HL-60 (cell line): ENCODE measurements at regions not wholly inside any gene's neighbourhood (a gene's known extent, or its start where the extent isn't known, plus 50 kb on each side); places are given as distances from the start of the nearest gene placed in this dataset.

Experiments used
- DNase-seq, 2 experiments: peaks; one replicate each; pipeline ENCODE4 v3.0.0-alpha.2; 2010 to 2020; ENCODE audit warnings: low read depth in 1 of 2, low spot score in 1 of 2
- H3K27ac ChIP-seq: fragments of 250-450 bp; sonication (Bioruptor Pico); replicated peaks from 2 replicates; pipeline ENCODE4 v1.5.1; 2020; ENCODE audit warnings: mild to moderate bottlenecking, moderate library complexity
- H3K27me3 ChIP-seq: fragments of 250-450 bp; sonication (Bioruptor Pico); 2 replicates; pipeline ENCODE4 v1.5.1; 2021; ENCODE audit warnings: mild to moderate bottlenecking, moderate library complexity; ENCODE audit not compliant: insufficient read depth, poor library complexity, severe bottlenecking
- H3K4me3 ChIP-seq: replicated peaks from 2 replicates; pipeline ENCODE4 v1.5.1; 2011; ENCODE audit warnings: mild to moderate bottlenecking, control low read depth, low read length; ENCODE audit not compliant: insufficient read depth
- CTCF ChIP-seq: IDR thresholded peaks from one replicate; pipeline ENCODE4 v1.5.1; 2011; ENCODE audit warnings: low read length, control low read depth, inconsistent platforms; ENCODE audit not compliant: insufficient read depth
- GABPA ChIP-seq: IDR thresholded peaks from 2 replicates; pipeline ENCODE4 v1.6.1; 2012; ENCODE audit warnings: low read depth
- POLR2AphosphoS5 ChIP-seq: IDR thresholded peaks from 2 replicates; pipeline ENCODE4 v1.6.1; 2012; ENCODE audit warnings: low read depth
- SPI1 ChIP-seq: IDR thresholded peaks from 2 replicates; pipeline ENCODE4 v1.6.1; 2012; ENCODE audit warnings: low read depth, mild to moderate bottlenecking, borderline replicate concordance
- TF ChIP-seq, protein P1 (sequence below): IDR thresholded peaks from 2 replicates; pipeline ENCODE4 v1.6.1; 2012; ENCODE audit warnings: low read depth; ENCODE audit not compliant: insufficient replicate concordance

DNA sequence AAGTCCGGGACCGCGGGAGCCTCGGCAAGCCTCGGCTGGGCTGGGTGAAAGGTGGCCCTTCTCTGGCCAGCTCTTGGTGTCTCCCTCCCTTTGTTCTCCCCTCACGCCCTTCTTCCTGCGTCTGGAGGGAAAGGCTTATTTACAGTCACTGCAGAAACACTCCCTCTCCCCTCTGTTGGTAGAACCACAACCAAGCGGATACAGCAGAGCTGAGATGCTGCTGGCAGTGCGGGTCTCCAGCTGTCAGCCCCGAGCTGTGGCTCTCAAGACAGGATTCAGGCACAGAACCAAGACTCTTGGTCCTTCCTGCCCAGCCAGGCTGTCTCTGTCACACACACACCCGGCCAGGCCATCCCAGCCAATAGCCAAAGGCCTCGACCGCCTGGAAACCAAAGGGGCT is 133.3 kb downstream of the ENGASE start:
- TF ChIP-seq SPI1: no peak
- no peak for TF ChIP-seq POLR2AphosphoS5
- TF ChIP-seq GABPA: no peak
- TF ChIP-seq CTCF: no peak
- TF ChIP-seq, protein P1, sequence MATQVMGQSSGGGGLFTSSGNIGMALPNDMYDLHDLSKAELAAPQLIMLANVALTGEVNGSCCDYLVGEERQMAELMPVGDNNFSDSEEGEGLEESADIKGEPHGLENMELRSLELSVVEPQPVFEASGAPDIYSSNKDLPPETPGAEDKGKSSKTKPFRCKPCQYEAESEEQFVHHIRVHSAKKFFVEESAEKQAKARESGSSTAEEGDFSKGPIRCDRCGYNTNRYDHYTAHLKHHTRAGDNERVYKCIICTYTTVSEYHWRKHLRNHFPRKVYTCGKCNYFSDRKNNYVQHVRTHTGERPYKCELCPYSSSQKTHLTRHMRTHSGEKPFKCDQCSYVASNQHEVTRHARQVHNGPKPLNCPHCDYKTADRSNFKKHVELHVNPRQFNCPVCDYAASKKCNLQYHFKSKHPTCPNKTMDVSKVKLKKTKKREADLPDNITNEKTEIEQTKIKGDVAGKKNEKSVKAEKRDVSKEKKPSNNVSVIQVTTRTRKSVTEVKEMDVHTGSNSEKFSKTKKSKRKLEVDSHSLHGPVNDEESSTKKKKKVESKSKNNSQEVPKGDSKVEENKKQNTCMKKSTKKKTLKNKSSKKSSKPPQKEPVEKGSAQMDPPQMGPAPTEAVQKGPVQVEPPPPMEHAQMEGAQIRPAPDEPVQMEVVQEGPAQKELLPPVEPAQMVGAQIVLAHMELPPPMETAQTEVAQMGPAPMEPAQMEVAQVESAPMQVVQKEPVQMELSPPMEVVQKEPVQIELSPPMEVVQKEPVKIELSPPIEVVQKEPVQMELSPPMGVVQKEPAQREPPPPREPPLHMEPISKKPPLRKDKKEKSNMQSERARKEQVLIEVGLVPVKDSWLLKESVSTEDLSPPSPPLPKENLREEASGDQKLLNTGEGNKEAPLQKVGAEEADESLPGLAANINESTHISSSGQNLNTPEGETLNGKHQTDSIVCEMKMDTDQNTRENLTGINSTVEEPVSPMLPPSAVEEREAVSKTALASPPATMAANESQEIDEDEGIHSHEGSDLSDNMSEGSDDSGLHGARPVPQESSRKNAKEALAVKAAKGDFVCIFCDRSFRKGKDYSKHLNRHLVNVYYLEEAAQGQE: no peak
- no peak for DNase-seq
- Histone ChIP-seq H3K4me3 (no peak overlapping the region), H3K27ac (no peak overlapping the region), H3K27me3 (peaks cover 11% of the 10 kb centered on the region)

GRCh38 chr17:79205688-79206205 is 131.1 kb downstream of the ENGASE start:
- no peak overlapping the region for H3K27ac ChIP-seq
- no peak for DNase-seq
- peaks cover 3% of the 10 kb centered on the region for H3K27me3 ChIP-seq
- no peak overlapping the region for H3K4me3 ChIP-seq
- no peak for TF ChIP-seq SPI1
- TF ChIP-seq, protein P1: no peak
- no peak for TF ChIP-seq POLR2AphosphoS5
- TF ChIP-seq GABPA: no peak
- TF ChIP-seq CTCF: no peak

GRCh38 chr17:79204261-79204660 is 129.6 kb downstream of the ENGASE start:
- H3K27ac ChIP-seq: no peak overlapping the region
- no peak for DNase-seq
- peaks cover 3% of the 10 kb centered on the region for H3K27me3 ChIP-seq
- H3K4me3 ChIP-seq: no peak overlapping the region
- TF ChIP-seq POLR2AphosphoS5 (no peak), CTCF (no peak), SPI1 (no peak), GABPA (no peak)
- TF ChIP-seq, protein P1: no peak
